ENCODE measurements at regions not wholly inside any gene's neighbourhood (a gene's known extent, or its start where the extent isn't known, plus 50 kb on each side); places are given as distances from the start of the nearest gene placed in this dataset.

DNA sequence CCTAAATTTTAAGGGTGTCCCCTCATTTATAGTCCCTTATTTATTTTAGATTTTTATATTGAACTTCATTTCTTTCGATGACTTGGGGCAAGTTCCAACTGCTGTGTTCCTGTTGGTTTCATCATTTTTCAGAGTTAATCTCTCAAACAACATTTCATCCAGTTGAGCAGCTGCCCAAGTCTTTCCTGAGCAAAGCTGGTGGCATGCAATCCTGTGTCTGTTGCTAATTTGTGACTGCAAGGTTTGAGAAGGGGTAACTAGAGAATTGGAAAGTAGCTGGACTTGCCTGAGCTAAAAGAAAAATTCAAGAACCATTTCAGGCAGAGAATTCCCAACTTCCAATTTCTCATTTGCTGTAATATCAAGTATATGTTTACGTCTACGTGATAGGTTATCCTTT, 881.5 kb upstream of the SLC35B3 start:
- 29% methylated on average over 3 of the region's 3 CpGs for WGBS (ENCODE audit: low lambda C conversion rate)
- ChIA-PET CTCF (ENCODE audit: low intra/inter-chr PET ratio, low total read pairs) (no interaction called here), POLR2A (no interaction called here)
- in situ Hi-C loops (cut with HindIII; ENCODE audit: extremely low pct_ligation_motif_present, low pct_unique_long_range_greater_than_20kb), result no loop called here
- Histone ChIP-seq H3K9me3 (ENCODE audit: low read length) (peaks cover 24% of the 10 kb centered on the region), H3K27me3 (ENCODE audit: control insufficient read depth in 1 of 2, insufficient read depth in 2 of 2, low read length in 2 of 2) (no peaks in the 10 kb centered on the region), H3K4me2 (ENCODE audit: low read depth, low read length) (no peak overlapping the region), H3K4me1 (ENCODE audit: insufficient read depth, low read length) (no peaks in the 10 kb centered on the region), H3K79me2 (ENCODE audit: insufficient read depth, low read length) (no peaks in the 10 kb centered on the region), H2AFZ (ENCODE audit: low read length) (no peak overlapping the region), H3K9ac (ENCODE audit: insufficient read depth, low read depth, low read length) (no peak overlapping the region), H3K27ac (ENCODE audit: extremely low read length, insufficient read depth, low read length) (no peak overlapping the region), H3K4me3 (replicated peaks in 1 of 3; ENCODE audit: insufficient read depth in 1 of 3, low read depth in 2 of 3, low read length in 3 of 3) (no peak overlapping the region), H3K36me3 (replicated peaks in 1 of 2; ENCODE audit: control insufficient read depth in 1 of 2, insufficient read depth in 2 of 2, low read length in 2 of 2) (no peaks in the 10 kb centered on the region), H4K20me1 (ENCODE audit: insufficient read depth, low read length) (no peaks in the 10 kb centered on the region)
- DNase-seq (ENCODE audit: low spot score) (no peak), FAIRE-seq (no peak), ATAC-seq (no peak)
- TF ChIP-seq, protein P1, sequence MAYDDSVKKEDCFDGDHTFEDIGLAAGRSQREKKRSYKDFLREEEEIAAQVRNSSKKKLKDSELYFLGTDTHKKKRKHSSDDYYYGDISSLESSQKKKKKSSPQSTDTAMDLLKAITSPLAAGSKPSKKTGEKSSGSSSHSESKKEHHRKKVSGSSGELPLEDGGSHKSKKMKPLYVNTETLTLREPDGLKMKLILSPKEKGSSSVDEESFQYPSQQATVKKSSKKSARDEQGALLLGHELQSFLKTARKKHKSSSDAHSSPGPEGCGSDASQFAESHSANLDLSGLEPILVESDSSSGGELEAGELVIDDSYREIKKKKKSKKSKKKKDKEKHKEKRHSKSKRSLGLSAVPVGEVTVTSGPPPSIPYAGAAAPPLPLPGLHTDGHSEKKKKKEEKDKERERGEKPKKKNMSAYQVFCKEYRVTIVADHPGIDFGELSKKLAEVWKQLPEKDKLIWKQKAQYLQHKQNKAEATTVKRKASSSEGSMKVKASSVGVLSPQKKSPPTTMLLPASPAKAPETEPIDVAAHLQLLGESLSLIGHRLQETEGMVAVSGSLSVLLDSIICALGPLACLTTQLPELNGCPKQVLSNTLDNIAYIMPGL (CRISPR knock-in tag; IDR thresholded peaks at IDR 0.05; ENCODE audit: borderline replicate concordance in 1 of 2, low read depth in 1 of 2), result no peak
- no peak for TF ChIP-seq SUZ12 (IDR thresholded peaks at IDR 0.05; ENCODE audit: low read depth, low read length)
- no peak for TF ChIP-seq MEIS1 (CRISPR knock-in tag; IDR thresholded peaks at IDR 0.05; ENCODE audit: borderline replicate concordance)
- TF ChIP-seq, protein P2, sequence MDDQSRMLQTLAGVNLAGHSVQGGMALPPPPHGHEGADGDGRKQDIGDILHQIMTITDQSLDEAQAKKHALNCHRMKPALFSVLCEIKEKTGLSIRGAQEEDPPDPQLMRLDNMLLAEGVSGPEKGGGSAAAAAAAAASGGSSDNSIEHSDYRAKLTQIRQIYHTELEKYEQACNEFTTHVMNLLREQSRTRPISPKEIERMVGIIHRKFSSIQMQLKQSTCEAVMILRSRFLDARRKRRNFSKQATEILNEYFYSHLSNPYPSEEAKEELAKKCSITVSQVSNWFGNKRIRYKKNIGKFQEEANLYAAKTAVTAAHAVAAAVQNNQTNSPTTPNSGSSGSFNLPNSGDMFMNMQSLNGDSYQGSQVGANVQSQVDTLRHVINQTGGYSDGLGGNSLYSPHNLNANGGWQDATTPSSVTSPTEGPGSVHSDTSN (CRISPR knock-in tag; IDR thresholded peaks at IDR 0.05; ENCODE audit: borderline replicate concordance), result no peak
- TF ChIP-seq, protein P3, sequence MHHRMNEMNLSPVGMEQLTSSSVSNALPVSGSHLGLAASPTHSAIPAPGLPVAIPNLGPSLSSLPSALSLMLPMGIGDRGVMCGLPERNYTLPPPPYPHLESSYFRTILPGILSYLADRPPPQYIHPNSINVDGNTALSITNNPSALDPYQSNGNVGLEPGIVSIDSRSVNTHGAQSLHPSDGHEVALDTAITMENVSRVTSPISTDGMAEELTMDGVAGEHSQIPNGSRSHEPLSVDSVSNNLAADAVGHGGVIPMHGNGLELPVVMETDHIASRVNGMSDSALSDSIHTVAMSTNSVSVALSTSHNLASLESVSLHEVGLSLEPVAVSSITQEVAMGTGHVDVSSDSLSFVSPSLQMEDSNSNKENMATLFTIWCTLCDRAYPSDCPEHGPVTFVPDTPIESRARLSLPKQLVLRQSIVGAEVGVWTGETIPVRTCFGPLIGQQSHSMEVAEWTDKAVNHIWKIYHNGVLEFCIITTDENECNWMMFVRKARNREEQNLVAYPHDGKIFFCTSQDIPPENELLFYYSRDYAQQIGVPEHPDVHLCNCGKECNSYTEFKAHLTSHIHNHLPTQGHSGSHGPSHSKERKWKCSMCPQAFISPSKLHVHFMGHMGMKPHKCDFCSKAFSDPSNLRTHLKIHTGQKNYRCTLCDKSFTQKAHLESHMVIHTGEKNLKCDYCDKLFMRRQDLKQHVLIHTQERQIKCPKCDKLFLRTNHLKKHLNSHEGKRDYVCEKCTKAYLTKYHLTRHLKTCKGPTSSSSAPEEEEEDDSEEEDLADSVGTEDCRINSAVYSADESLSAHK (CRISPR knock-in tag; IDR thresholded peaks at IDR 0.05; ENCODE audit: borderline replicate concordance), result no peak
- TF ChIP-seq ZFP62 (CRISPR knock-in tag; IDR thresholded peaks at IDR 0.05), result no peak
- TF ChIP-seq ETV6 (CRISPR knock-in tag; conservative IDR thresholded peaks at IDR 0.05), result no peak
- no peak for TF ChIP-seq NR1H2 (CRISPR knock-in tag; IDR thresholded peaks at IDR 0.05; ENCODE audit: borderline replicate concordance, low read depth)
- no peak for TF ChIP-seq GATAD1 (CRISPR knock-in tag; IDR thresholded peaks at IDR 0.05)
- no peak for TF ChIP-seq GATA4 (IDR thresholded peaks at IDR 0.05; ENCODE audit: borderline replicate concordance, low read depth)
- TF ChIP-seq, protein P4, sequence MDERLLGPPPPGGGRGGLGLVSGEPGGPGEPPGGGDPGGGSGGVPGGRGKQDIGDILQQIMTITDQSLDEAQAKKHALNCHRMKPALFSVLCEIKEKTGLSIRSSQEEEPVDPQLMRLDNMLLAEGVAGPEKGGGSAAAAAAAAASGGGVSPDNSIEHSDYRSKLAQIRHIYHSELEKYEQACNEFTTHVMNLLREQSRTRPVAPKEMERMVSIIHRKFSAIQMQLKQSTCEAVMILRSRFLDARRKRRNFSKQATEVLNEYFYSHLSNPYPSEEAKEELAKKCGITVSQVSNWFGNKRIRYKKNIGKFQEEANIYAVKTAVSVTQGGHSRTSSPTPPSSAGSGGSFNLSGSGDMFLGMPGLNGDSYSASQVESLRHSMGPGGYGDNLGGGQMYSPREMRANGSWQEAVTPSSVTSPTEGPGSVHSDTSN (CRISPR knock-in tag; IDR thresholded peaks at IDR 0.05), result no peak
- TF ChIP-seq RBM39 (IDR thresholded peaks at IDR 0.05; ENCODE audit: low read depth, low read length, poor library complexity, severe bottlenecking), result no peak
- TF ChIP-seq TCF7 (IDR thresholded peaks at IDR 0.05; ENCODE audit: low read depth), result no peak
- TF ChIP-seq ZBTB3 (CRISPR knock-in tag; IDR thresholded peaks at IDR 0.05; ENCODE audit: borderline replicate concordance, low read depth), result no peak
- no peak for TF ChIP-seq KDM5B (CRISPR knock-in tag; IDR thresholded peaks at IDR 0.05; ENCODE audit: borderline replicate concordance)
- TF ChIP-seq TOE1 (CRISPR knock-in tag; IDR thresholded peaks at IDR 0.05), result no peak
- TF ChIP-seq ZBTB7A (CRISPR knock-in tag; IDR thresholded peaks at IDR 0.05), result no peak
- TF ChIP-seq ARNT2 (CRISPR knock-in tag; IDR thresholded peaks at IDR 0.05; ENCODE audit: low read depth), result no peak
- no TSS peak for BruUV-seq (replicated peaks)
- intact Hi-C loops (cut with micrococcal nuclease; ENCODE audit: unreplicated experiment), result no loop called here

Measured in HepG2 (cell line).